H1 (cell line): ENCODE measurements at regions not wholly inside any gene's neighbourhood (a gene's known extent, or its start where the extent isn't known, plus 50 kb on each side); places are given as distances from the start of the nearest gene placed in this dataset.

ENCODE experiments used
- CTCF ChIA-PET: fragments of 300-600 bp; sonication (Branson Sonifier 250); formaldehyde crosslinking; loops from one replicate; lab custom pipeline; 2021; ENCODE audit not compliant: partially characterized antibody; lab: Charles Lee
- POLR2A ChIA-PET: fragments of 300-600 bp; sonication (Branson Sonifier 250); formaldehyde crosslinking; loops from one replicate; lab custom pipeline; 2021; ENCODE audit warnings: inconsistent platforms; ENCODE audit not compliant: partially characterized antibody; lab: Charles Lee
- DNase-seq, 2 experiments: peaks; one replicate each; pipeline versions ENCODE4 v3.0.0 to v3.0.0-alpha.2; 2010 to 2022; ENCODE audit warnings: low spot score in 2 of 2, low read depth in 1 of 2, mixed read lengths in 1 of 2
- FAIRE-seq: peaks from 2 replicates; lab custom pipeline; 2011; peaks lifted over from hg19 to GRCh38; lab: Jason Lieb, UNC
- H2AFZ ChIP-seq: 2 replicates; pipeline ENCODE4 v1.8.1; 2012; ENCODE audit warnings: low read length, inconsistent platforms
- H2AK5ac ChIP-seq: 2 replicates; pipeline ENCODE4 v1.6.1; 2013; ENCODE audit warnings: low read depth, low read length
- H2BK120ac ChIP-seq: replicated peaks from 2 replicates; pipeline ENCODE3; 2013; ENCODE audit warnings: low read depth, low read length, inconsistent platforms
- H2BK12ac ChIP-seq: 2 replicates; pipeline ENCODE4 v1.6.1; 2013; ENCODE audit warnings: low read depth, low read length
- H2BK15ac ChIP-seq: 2 replicates; pipeline ENCODE4 v1.6.1; 2013; ENCODE audit warnings: low read length
- H2BK20ac ChIP-seq: 2 replicates; pipeline ENCODE4 v1.6.1; 2013; ENCODE audit warnings: low read length
- H2BK5ac ChIP-seq: 2 replicates; pipeline ENCODE4 v1.6.1; 2013; ENCODE audit warnings: low read depth, low read length
- H3K14ac ChIP-seq: 2 replicates; pipeline ENCODE4 v1.6.1; 2013; ENCODE audit warnings: inconsistent platforms; ENCODE audit not compliant: insufficient read length
- H3K18ac ChIP-seq: 2 replicates; pipeline ENCODE4 v1.6.1; 2013; ENCODE audit warnings: low read length; ENCODE audit errors: extremely low read depth
- H3K23ac ChIP-seq: 2 replicates; pipeline ENCODE4 v1.6.1; 2013; ENCODE audit warnings: inconsistent platforms; ENCODE audit not compliant: insufficient read length
- H3K23me2 ChIP-seq: 2 replicates; pipeline ENCODE4 v1.6.1; 2013; ENCODE audit warnings: low read depth, low read length
- H3K27ac ChIP-seq: 2 replicates; pipeline ENCODE4 v1.6.1; 2011; ENCODE audit warnings: low read depth, low read length, inconsistent platforms
- H3K27me3 ChIP-seq, 4 experiments: replicated peaks in 1 of 4; 1 replicate in 1 of 4; 2 replicates in 3 of 4; pipeline versions ENCODE4 v1.6.1 to v1.8.1; 2011 to 2013; ENCODE audit warnings: low read length in 3 of 4, mild to moderate bottlenecking in 3 of 4, inconsistent platforms in 2 of 4, mixed read lengths in 2 of 4, moderate library complexity in 1 of 4; ENCODE audit not compliant: control insufficient read depth in 3 of 4, insufficient read depth in 3 of 4; ENCODE audit errors: extremely low read depth in 1 of 4
- H3K36me3 ChIP-seq, 4 experiments: 2 replicates each; pipeline versions ENCODE4 v1.6.1 to v1.8.1; 2011 to 2013; ENCODE audit warnings: mild to moderate bottlenecking in 4 of 4, low read length in 3 of 4, moderate library complexity in 2 of 4, control low read depth in 1 of 4, inconsistent platforms in 1 of 4; ENCODE audit not compliant: insufficient read depth in 4 of 4, control insufficient read depth in 2 of 4
- H3K4ac ChIP-seq: replicated peaks from 2 replicates; pipeline ENCODE3; 2013; ENCODE audit warnings: low read length, low read depth, mixed read lengths, inconsistent platforms; ENCODE audit not compliant: insufficient read length
- H3K4me1 ChIP-seq, 4 experiments: replicated peaks in 1 of 4; 1 replicate in 1 of 4; 2 replicates in 3 of 4; pipeline versions ENCODE4 v1.6.1 to v1.8.1; 2011 to 2013; ENCODE audit warnings: low read length in 3 of 4, inconsistent platforms in 2 of 4, mixed read lengths in 1 of 4; ENCODE audit not compliant: insufficient read depth in 4 of 4, control insufficient read depth in 3 of 4
- H3K4me2 ChIP-seq, 2 experiments: 2 replicates each; pipeline versions ENCODE4 v1.6.1 to v1.8.1; 2011 to 2013; ENCODE audit warnings: low read depth in 2 of 2, low read length in 2 of 2, control low read depth in 1 of 2, inconsistent platforms in 1 of 2, mild to moderate bottlenecking in 1 of 2; ENCODE audit not compliant: insufficient read depth in 1 of 2
- H3K4me3 ChIP-seq, 4 experiments: fragments of 200-600, 300-600 bp in 1 of 4; sonication (generic), shearing (Covaris generic), sonication (Bioruptor Twin) in 1 of 4; 2 replicates each; pipeline versions ENCODE4 v1.5.1 to v1.8.1; 2011 to 2016; ENCODE audit warnings: low read length in 4 of 4, low read depth in 3 of 4, control low read depth in 2 of 4, inconsistent platforms in 2 of 4, mild to moderate bottlenecking in 2 of 4, mixed read lengths in 1 of 4, moderate library complexity in 1 of 4; ENCODE audit not compliant: insufficient read depth in 2 of 4; ENCODE audit errors: extremely low read depth in 1 of 4
- H3K56ac ChIP-seq: replicated peaks from 2 replicates; pipeline ENCODE3; 2013; ENCODE audit warnings: low read depth, mild to moderate bottlenecking, mixed read lengths, low read length, inconsistent platforms; ENCODE audit not compliant: insufficient read length
- H3K79me1 ChIP-seq: 2 replicates; pipeline ENCODE4 v1.6.1; 2013; ENCODE audit warnings: low read depth, low read length, control low read depth
- H3K79me2 ChIP-seq, 2 experiments: 2 replicates each; pipeline versions ENCODE4 v1.6.1 to v1.8.1; 2012 to 2013; ENCODE audit warnings: low read length in 2 of 2, mild to moderate bottlenecking in 2 of 2, inconsistent platforms in 1 of 2; ENCODE audit not compliant: insufficient read depth in 2 of 2, control insufficient read depth in 1 of 2
- H3K9ac ChIP-seq, 4 experiments: replicated peaks in 1 of 4; 1 replicate in 1 of 4; 2 replicates in 3 of 4; pipeline versions ENCODE4 v1.6.1 to v1.8.1; 2011 to 2013; ENCODE audit warnings: low read depth in 3 of 4, low read length in 3 of 4, control low read depth in 2 of 4, mild to moderate bottlenecking in 2 of 4, moderate library complexity in 2 of 4, inconsistent platforms in 1 of 4; ENCODE audit errors: extremely low read depth in 1 of 4
- H3K9me3 ChIP-seq, 2 experiments: 2 replicates each; pipeline versions ENCODE4 v1.6.1 to v1.8.1; 2012 to 2013; ENCODE audit warnings: mild to moderate bottlenecking in 2 of 2, moderate library complexity in 2 of 2, control low read depth in 1 of 2, inconsistent platforms in 1 of 2, low read depth in 1 of 2, low read length in 1 of 2, mixed read lengths in 1 of 2; ENCODE audit not compliant: insufficient read depth in 2 of 2
- H4K20me1 ChIP-seq, 2 experiments: replicated peaks in 1 of 2; 2 replicates each; pipeline versions ENCODE3 to v1.8.1; 2011 to 2013; ENCODE audit warnings: inconsistent platforms in 2 of 2, low read length in 2 of 2, mild to moderate bottlenecking in 1 of 2; ENCODE audit not compliant: insufficient read depth in 2 of 2, control insufficient read depth in 1 of 2
- H4K5ac ChIP-seq: 2 replicates; pipeline ENCODE4 v1.6.1; 2013; ENCODE audit warnings: low read length, low read depth, mixed read lengths, inconsistent platforms; ENCODE audit not compliant: insufficient read length
- H4K8ac ChIP-seq: 2 replicates; pipeline ENCODE4 v1.8.0; 2013; ENCODE audit warnings: mild to moderate bottlenecking, moderate library complexity, low read length, inconsistent platforms; ENCODE audit not compliant: insufficient read depth; ENCODE audit errors: extremely low read depth
- H4K91ac ChIP-seq: replicated peaks from 2 replicates; pipeline ENCODE3; 2013; ENCODE audit warnings: low read length, mixed read lengths, inconsistent platforms; ENCODE audit not compliant: insufficient read length
- EZH2 ChIP-seq: fragments of 200-600 bp; sonication (generic); IDR thresholded peaks from 2 replicates; pipeline ENCODE4 v1.7.1; 2012; ENCODE audit warnings: low read depth, mild to moderate bottlenecking, moderate library complexity, low read length, inconsistent platforms; ENCODE audit not compliant: severe bottlenecking
- SIX5 ChIP-seq: IDR thresholded peaks from 2 replicates; pipeline ENCODE4 v1.6.1; 2011; ENCODE audit warnings: mild to moderate bottlenecking, low read depth, low read length
- WGBS, 2 experiments: shearing (Covaris generic) in 1 of 2; methylation state at CpG; one replicate each; pipeline versions ENCODE4 v1.1.6 to v1.1.7; 2013 to 2015; ENCODE audit warnings: low lambda C conversion rate in 2 of 2, mixed read lengths in 2 of 2, inconsistent platforms in 1 of 2, low coverage in 1 of 2, missing lambda C conversion rate in 1 of 2; ENCODE audit not compliant: insufficient replicate concordance in 2 of 2, insufficient coverage in 1 of 2, insufficient read length in 1 of 2; ENCODE audit errors: extremely low coverage in 1 of 2, missing lambda C conversion rate in 1 of 2; 5-methylcytosine and 5-hydroxymethylcytosine counted together

GRCh38 chr7:142313528-142313927, 55.7 kb upstream of the PRSS58 start:
- H3K36me3 ChIP-seq = no peaks in the 10 kb centered on the region
- no peak overlapping the region for H2BK120ac ChIP-seq
- no peak overlapping the region for H2AK5ac ChIP-seq
- no peak overlapping the region for H2AFZ ChIP-seq
- no peak overlapping the region for H3K4me2 ChIP-seq
- no peak overlapping the region for H3K4me3 ChIP-seq
- H3K23me2 ChIP-seq = no peaks in the 10 kb centered on the region
- peaks cover 0 to 1% (median 0%) of the 10 kb centered on the region in 4 experiments; a peak in 1 of 7 replicates for H3K27me3 ChIP-seq
- no peak overlapping the region for H3K18ac ChIP-seq
- no peak overlapping the region for H3K9ac ChIP-seq
- WGBS, 2 experiments = 81% methylated on average over 11 of the region's 11 CpGs; no CpG with 5 or more reads in 1 of the 2 experiments
- CTCF ChIA-PET = interaction anchor here (0.6 to 12.4 kb wide), 13 partner anchors 10 to 946 kb away, joined by 3 to 302 read pairs (median 5); no protein-coding TSS in a partner anchor
- no peaks in the 10 kb centered on the region for H3K79me2 ChIP-seq
- H4K8ac ChIP-seq = no peak overlapping the region
- no peak for FAIRE-seq
- H3K23ac ChIP-seq = no peak overlapping the region
- no peak overlapping the region for H3K56ac ChIP-seq
- H3K4ac ChIP-seq = no peak overlapping the region
- no peaks in the 10 kb centered on the region for H3K4me1 ChIP-seq
- TF ChIP-seq SIX5 = no peak
- no peak for TF ChIP-seq EZH2
- TF ChIP-seq, all 59 proteins: peak for 0
- Histone ChIP-seq H4K20me1 (no peaks in the 10 kb centered on the region), H2BK15ac (no peak overlapping the region), H3K79me1 (no peaks in the 10 kb centered on the region), H2BK20ac (no peak overlapping the region), H3K9me3 (no peaks in the 10 kb centered on the region), H2BK12ac (no peak overlapping the region), H4K91ac (no peak overlapping the region), H4K5ac (no peak overlapping the region), H2BK5ac (no peak overlapping the region), H3K27ac (no peak overlapping the region), H3K14ac (no peak overlapping the region)
- DNase-seq = no peak
- POLR2A ChIA-PET = no interaction called here
